GM12874 (cell line): ENCODE measurements at regions not wholly inside any gene's neighbourhood (a gene's known extent, or its start where the extent isn't known, plus 50 kb on each side); places are given as distances from the start of the nearest gene placed in this dataset.
A peak's percentile ranks its signal among the peaks of the same experiment; 100 is the strongest.

ENCODE experiments used
- TF ChIP-seq, protein P1 (sequence below): IDR thresholded peaks from 2 replicates; pipeline ENCODE4 v1.5.1; 2011; ENCODE audit warnings: low read depth, mild to moderate bottlenecking, control low read depth, low read length, moderate library complexity; ENCODE audit not compliant: insufficient read depth

DNA sequence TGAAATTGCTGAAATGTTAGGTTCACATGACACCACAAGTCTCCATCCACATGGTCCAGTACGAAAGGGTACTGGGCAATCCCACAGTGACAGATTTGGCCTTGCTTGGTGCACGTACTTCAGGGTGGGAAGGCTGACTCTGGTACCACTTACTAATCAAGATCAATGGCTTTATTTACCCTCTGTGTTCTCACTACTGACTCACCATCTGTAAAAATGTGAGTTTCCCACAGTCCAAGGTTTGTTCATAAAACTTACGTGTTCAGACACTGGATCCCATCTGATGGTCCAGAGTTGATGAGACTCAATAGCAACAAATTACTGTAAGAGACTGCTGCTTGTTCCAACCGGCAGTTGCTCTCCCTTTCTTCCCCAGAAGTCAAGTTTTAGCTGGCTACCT, 231.7 kb downstream of the LMX1A start:
- TF ChIP-seq, protein P1, sequence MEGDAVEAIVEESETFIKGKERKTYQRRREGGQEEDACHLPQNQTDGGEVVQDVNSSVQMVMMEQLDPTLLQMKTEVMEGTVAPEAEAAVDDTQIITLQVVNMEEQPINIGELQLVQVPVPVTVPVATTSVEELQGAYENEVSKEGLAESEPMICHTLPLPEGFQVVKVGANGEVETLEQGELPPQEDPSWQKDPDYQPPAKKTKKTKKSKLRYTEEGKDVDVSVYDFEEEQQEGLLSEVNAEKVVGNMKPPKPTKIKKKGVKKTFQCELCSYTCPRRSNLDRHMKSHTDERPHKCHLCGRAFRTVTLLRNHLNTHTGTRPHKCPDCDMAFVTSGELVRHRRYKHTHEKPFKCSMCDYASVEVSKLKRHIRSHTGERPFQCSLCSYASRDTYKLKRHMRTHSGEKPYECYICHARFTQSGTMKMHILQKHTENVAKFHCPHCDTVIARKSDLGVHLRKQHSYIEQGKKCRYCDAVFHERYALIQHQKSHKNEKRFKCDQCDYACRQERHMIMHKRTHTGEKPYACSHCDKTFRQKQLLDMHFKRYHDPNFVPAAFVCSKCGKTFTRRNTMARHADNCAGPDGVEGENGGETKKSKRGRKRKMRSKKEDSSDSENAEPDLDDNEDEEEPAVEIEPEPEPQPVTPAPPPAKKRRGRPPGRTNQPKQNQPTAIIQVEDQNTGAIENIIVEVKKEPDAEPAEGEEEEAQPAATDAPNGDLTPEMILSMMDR = no peak

DNA sequence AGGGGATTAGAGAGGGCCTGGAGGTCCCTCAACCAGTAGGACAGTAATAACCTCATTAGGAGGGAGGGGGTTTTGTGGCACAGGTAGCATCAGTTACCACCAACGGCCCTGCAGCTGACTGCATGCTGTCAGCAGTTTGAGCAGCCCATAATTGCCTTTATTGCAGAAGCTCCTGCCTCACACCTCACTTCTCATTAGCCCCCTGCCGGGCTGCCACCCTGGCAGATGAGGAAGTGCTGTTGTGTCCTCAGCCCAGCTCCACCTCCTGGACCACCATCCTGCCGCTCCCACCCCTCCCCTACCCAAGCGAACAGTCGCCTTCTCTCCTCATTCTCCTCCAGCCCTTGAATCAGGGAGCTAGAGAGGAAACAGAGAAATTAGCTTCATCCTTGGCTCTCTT, 237.4 kb downstream of the LMX1A start:
- TF ChIP-seq, protein P1 = no peak

DNA sequence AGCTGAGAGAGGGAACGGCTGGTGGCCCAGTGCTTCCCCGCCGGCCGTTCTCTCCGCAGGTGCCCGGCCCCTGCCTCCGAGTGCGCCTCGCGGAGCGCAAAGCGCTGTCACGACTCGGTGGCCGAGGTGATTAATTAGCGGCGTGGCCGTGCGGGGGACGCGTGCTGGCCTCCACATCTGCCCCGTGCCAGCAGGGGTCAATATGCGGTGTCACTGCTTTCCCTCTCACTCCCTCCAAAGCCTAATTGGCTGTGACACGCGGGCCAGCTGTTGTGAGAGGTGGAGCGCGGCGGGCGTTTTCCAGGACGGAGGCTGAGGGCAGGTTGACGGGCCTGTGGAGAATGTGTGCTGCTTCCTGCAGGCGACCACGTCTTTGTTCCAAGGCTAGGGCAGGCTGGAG, 239.0 kb downstream of the LMX1A start:
- TF ChIP-seq, protein P1 = no peak

DNA sequence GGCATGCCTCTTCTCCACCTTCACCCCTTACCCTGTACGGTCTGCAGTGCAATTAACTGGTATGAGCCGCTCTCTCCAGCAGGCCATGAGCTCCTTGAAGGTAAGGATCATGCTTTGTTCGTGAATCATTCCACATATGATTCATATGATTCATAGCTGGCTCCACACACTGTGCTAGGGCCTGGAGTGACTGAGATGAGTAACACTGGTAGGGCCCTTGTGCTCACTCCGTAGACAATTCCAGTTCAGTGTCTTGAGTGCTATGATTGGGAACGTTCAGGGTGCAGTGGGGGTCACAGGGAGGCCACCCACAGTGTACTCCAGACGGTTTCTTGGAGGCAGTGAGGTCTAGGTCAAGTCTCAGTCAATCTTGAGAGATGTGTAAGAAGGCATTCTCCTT, 239.8 kb downstream of the LMX1A start:
- TF ChIP-seq, protein P1 = no peak

DNA sequence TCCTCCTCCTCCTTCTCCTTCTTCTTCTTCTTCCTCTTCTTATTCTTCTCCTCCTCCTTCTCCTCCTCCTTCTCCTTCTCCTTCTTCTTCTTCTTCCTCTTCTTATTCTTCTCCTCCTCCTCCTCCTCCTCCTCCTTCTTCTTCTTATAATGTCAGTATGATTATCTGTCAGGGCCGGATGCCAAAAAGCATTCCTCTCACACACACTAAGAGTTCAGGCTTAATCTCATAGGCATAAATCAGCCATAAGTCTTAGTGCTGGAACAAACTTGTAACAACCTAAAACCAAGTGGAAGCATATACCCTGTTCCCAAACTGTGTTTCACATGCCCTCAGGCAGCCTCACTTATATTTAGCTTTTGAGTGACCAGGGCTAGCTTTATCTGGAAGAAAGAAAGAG, 240.3 kb downstream of the LMX1A start:
- TF ChIP-seq, protein P1 = no peak

DNA sequence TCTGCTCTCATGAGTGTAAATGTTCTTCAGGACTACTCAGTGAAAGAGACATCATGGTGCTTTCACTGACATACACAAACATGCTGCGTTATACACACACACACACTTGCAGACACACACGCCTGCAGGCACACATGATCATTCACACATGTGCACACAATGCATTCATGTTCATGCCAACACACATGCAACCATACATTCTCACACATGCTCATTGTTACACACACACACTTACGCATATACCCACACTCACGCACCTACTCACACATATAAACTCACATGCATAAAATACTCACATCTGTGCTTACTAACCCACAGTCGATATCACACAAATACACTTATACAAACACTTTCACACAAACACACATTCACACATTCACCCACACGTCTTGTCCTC, 241.6 kb downstream of the LMX1A start:
- TF ChIP-seq, protein P1 = no peak

DNA sequence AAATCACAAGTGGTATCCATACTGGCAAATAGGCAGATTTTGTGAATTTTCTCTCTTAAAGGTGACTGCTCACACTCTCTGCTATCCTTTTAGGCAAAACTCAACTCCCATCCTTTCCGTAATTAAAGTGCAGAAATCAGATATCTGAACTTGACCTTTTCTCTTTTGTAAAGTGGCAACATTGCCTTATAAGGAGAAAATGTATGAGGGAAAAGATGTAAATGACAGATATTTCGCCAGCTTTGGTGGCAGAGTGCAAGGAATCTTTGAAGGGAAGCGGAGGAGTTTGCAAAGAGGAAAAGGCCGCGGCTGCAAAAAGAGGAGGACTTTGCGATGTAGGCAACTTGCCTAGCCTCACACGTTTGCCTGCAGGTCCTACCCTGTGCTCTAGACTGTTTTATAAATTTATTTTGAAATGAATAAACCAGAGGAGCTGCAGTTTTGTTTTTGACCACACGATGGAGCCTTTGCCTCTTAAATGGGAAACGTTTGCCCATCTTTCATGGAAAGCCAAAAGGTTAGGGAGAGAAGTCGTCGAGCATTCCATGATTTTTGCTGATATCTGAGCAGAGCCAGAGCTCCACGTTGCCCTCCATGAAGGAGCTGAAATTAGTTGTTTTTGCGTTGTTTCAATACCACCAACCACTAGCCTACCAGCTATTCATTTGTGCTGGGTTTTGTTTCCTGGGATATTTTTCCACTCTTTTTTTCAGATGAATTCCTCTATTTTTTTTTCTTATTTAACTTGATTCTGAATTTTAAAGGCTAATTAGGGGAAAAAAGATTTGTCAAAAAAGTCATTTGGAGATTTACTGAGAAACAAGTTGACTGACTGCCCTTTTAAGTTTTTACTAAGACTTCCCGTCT, 242.3 kb downstream of the LMX1A start:
- TF ChIP-seq, protein P1 = peak; percentile 73
